Right lung (tissue), 2 donors: ENCODE measurements at regions not wholly inside any gene's neighbourhood (a gene's known extent, or its start where the extent isn't known, plus 50 kb on each side); places are given as distances from the start of the nearest gene placed in this dataset.
A peak's percentile ranks its signal among the peaks of the same experiment; 100 is the strongest.

Experiments used
- DNase-seq, 2 donors: peaks; one replicate each; pipeline ENCODE4 v3.0.0-alpha.2; 2013

DNA sequence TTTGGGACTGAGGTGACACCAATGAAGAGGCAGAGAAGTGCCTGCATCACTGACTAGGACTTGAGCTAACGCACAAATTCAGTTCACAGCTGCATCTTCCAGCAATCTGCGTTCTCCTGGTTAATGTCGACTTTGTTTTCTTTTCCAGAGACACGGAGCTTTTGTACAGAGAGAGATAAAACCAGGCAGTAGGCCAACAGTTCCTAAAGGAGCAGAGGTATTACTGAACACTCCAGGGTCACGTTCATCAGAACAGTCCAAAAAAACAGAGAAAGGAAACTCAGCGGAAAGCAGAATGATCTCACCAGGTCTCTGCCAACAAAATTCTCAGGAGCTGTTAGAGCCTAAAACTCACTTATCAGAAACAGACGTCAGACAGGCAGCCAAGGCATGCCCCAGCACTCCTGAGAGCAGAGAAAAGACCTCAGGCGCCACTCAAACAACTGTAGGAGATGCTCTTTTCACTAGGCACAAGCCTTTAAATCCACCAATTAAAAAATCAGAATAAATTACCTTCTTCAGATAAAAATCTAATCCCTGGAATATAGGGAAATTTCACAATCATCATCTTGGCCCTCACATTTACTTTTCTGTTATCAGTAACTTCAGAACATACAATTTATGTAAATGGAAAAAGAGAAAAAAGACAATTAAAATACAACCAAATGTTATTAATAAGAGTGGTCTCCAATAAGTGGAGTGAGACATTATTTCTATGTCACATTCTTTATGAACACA, 95.9 kb upstream of the SPTBN1 start:
- peak; percentile 68 to 69 for DNase-seq

DNA sequence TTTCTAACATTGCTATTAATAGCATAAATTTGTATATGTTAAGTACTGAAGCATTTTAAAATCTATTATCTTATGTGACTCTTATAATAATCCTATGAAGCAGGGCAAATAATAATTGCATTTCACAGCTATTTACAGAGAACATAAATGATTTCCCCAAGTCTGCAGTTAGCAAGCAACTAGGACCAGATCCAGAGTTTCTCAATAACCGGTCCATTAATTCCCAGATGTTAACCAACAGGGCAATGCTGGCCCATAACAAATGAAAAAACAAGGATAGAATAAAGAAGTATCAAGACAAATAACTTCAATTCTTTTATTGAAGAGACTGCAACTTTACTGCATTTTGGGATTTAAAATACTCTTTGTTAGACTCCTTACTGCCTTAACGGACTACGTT, 91.7 kb upstream of the SPTBN1 start:
- DNase-seq, result peak; percentile 37 to 56

DNA sequence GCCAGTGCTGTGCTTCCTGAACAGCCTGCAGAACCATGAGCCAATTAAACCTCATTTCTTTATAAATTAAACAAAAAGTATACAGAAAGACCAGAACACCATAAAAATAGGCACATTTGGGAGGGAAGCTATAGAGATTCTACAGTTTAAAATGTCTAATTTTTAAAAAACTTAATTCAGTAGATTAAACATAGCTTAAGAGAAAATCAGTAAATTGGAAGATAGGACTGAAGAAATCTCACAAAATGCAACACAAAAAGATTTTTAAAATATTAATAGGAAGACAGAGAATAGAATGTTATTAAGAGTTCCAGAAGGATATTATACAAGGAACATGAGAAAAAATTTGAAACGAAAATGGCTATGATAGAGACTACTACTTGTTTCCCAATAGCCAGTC, 90.5 kb upstream of the SPTBN1 start:
- no peak for DNase-seq

DNA sequence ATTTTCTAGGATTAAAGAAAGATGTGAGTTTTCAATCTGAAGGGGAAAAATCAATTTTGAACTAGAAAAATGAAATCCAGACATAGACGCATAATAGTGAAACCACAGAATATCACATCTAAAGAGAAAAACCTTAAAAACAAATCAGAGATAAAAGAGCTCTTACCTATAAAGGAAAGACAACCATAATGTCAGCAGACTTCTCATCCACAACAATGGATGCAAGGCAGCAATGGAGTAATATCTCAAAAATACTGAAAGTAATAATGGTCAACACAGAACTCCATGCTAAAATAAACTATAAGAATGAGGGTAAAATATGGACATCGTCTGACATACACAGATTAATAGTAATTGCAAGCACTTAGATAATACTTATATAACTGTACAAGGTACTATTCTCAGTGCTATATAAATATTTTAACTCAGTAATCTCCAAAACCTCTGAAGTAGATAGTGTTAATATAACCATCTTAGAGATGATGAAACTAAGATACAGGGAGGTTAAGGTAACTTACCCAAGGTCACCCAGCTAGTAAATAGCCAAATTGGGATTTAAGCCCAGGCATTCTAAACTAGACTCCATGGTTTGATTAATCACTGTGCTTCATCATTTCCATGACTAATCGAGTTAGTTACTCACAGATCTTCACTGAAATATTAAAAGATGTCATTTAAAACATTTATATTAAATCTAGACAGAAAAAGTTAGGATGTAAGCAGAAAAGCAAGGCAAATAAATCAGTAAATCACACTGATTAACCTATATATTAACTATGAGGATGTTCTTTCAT, 89.4 kb upstream of the SPTBN1 start:
- no peak for DNase-seq

DNA sequence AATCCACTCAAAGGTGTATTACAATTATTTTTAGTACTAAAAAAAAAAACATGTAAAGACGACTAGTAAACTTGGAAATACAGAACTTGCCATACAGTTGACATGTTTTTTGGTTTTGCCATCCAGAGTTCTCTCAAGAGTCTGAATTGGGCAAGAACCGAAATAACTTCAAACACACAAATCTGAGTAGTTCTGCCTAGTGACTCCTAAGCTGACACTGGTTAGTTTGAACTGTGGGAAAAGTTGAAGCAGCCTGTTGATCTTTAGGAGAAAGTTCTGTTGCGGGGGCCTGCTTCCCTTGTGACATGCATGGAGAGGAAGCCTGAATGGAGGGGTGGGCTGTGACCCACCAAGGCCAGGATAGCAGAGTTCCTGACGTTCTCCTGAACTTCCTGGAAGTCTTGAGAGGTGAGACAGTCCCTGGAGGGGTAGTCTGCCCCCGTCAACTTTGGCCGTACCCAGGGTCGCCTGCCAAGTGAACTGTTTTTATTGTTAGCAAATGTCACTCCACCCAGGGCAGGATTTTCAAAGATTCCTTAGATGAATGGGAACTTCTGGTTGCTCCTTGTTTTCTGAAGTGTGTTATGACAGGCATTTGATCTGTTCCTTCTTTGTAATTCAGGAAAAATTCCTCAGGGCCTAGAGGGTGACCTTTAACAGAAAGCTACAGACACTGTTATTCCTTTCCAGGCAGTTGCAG, 85.6 kb upstream of the SPTBN1 start:
- DNase-seq, result no peak

DNA sequence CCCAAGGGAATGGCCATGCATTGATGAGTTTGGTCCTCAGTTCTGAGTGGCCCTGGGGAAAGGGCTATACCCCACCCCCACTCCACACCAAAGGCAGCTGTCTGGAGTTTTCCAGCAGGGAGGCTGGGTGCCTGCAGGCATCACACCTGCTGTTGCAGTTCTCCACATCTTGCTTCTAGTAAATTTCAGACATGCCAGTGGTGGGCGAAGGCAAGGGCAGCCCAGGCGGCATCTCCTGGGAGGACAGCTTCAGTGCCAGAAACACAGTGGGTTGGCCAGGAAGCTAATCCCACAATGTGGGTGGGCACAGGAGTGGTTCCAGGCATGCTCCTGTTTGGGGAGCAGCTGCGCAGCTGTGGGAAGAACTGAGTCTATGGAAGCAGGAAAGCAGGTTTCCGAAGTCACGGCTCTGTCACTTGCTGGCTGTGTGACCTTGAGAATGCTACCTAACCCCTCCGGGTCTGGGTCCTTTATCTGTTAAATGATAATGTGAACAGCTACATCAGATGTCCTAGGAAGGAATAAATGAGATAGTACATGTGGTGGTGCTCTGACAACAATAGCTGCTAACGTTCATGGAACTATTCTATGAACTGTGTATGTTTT, 84.6 kb upstream of the SPTBN1 start:
- no peak for DNase-seq

DNA sequence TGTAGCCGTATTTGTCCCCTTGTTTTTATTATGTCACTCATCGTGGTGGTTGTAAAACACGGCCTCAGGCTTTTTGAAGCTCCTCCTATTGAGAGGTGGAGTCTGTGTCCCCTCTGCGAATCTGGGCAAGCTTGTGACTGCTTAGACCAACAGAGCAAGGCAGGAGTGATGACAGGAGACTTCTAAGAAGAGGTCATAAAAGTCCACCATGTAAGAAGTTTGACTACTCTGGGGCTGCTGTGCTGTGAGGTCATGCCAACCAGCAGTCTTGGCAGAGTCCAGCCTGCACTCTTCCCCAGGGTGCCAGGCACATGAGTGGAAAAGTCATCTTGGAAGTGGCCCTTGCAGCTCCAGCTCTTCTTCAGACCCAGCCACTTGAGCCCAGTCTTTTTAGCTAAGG, 83.8 kb upstream of the SPTBN1 start:
- DNase-seq, result no peak

DNA sequence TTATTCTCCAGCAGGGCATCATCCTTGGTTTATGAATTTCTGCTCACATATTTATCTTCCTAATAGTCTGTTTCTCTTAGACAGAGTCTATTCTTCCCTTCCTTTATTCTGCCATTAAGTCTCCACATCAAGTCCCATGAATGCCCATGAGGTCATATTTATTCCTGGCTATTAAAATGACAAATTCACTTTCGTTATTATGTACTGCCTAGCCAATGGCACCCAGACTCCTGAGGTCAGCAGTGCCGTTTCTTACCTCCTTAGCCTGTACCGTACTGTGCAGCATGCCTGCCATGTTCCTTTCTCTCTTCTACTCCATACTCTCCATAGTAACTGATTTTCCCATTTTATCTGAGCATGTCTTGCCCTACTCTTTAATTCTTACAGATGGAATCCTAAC, 82.3 kb upstream of the SPTBN1 start:
- DNase-seq, result no peak

DNA sequence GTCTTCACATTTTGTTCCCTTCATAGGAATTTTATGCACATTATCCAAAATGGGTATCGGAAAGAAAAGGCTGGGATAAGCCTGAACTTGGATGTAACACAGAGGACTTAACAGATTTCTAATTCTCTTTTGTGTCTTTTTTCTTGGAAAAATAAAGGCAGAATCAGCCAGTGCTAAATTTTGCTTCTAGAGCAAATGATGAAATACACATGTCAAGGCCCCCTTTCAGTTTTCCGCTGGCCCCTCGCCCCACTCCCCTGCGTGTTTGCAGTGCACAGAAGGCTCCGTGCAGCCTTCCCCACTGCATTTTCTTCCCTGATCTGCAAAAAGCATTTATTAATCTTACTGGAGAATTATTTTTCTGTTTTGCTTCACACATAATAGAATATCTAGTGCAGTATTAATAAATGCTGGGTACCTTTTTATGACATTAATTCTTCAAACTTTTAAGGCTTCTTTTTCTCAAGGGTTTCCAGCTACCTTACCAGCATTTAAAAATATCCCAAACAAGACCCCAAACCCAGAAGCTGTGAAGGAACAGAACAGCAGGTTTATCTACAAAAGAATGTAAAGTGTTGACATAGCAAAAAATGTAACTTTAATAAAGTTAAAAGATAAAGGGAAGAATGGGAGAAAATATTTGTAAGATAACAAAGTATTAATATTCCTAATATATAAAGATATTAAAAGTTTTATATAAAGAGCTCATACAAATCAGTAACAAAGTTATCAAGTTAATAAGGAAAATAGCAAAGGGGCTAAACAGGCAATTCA, 81.3 kb upstream of the SPTBN1 start:
- DNase-seq, result no peak

DNA sequence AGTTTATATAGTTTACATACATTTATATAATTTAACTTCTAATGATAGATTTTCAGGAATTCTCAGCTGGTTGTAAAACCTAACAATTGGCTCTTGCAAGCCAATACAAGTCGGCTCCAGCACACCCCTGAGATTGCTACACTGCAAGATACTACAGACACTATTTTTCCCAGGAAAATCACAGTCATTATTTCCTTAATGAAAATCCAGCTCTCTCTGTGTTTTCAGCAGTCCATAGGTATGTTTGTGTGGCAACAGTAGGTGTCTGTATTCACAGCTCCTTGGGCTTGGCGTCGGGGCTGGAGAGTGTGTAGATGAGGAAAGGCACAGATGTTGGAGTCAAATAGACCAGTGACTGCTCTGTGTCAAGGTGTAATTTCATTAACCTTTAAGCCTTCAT, 78.7 kb upstream of the SPTBN1 start:
- no peak for DNase-seq

DNA sequence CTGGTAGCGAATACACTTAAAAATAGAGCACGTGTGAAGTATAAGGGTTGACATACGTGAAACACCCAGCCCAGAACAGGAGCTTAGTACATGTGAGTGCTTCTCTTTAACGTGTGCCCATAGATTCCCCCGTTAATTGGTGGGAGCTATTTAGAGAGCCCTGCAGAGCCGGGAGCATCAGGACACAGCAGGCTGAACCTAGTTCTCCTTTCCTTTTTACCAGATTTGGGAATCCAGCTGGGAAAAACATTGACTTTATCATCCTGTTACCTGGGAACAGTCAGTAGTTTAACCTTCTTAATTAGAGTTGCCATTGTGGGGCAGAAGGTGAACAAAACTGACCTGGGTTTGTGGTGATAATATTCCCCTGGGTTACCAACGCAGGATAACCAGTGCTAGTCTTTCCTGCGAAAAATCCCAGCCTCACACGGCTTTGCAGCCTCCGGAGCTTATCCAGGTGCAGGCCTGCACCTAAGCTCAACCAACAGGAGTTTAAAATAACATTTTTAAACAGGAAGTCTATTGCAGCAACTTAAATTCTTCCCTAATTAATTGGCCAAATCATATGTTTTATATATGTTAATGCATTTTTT, 78.1 kb upstream of the SPTBN1 start:
- DNase-seq, result no peak

DNA sequence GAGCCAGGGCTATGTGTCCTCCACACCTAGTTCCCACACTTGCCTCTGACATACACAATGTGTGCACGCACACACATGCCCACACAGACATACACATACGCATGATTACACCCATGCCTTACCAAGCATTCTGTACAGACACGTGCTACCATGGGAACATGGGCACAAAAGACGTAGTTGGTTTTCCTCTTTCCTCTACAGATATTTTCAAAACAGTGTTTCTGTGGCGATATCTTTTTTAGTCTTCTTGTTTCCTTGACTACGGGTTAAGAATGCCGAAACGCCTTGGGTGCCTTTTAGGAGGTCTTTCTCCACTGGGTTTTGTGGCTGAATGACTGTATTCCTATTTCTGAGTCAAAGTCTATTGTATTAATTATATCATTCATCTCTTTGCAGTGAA, 75.5 kb upstream of the SPTBN1 start:
- DNase-seq, result no peak

DNA sequence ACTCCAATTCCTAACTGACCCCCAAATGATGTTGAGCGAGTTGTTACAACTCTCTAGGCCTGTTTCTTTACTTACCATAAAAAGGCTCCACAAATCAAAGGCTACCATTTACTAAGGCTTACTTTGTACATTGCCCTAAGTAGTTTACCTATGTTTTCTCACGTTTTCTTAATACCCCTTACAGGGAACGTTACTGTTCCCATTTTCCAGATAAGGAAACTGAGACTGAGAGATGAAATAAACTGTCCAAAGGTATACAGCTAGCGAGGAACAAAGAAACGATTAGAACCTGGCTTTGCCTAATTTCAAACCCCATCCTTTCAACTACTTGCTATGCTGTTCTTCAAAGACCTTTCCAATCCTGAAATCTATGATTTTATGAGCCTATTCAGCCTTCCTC, 74.8 kb upstream of the SPTBN1 start:
- DNase-seq, result no peak

DNA sequence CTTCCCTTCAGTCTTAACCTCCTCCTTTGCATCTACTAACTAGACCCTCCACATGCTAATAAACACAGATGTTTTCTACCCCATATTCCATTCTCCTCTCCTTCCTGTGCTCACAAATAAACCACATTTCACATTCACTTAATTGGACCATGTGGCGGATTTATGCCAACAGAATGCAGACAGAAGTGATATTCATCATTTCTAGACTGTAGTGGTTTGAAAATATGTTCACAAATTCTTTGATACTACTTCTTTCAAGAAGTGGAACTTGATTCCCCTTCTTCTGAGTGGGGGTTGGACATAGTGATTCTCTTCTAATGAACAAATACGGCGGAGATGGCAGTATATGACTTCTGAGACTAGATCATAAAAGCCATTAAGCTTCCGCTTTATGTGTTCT, 73.5 kb upstream of the SPTBN1 start:
- DNase-seq, result no peak

DNA sequence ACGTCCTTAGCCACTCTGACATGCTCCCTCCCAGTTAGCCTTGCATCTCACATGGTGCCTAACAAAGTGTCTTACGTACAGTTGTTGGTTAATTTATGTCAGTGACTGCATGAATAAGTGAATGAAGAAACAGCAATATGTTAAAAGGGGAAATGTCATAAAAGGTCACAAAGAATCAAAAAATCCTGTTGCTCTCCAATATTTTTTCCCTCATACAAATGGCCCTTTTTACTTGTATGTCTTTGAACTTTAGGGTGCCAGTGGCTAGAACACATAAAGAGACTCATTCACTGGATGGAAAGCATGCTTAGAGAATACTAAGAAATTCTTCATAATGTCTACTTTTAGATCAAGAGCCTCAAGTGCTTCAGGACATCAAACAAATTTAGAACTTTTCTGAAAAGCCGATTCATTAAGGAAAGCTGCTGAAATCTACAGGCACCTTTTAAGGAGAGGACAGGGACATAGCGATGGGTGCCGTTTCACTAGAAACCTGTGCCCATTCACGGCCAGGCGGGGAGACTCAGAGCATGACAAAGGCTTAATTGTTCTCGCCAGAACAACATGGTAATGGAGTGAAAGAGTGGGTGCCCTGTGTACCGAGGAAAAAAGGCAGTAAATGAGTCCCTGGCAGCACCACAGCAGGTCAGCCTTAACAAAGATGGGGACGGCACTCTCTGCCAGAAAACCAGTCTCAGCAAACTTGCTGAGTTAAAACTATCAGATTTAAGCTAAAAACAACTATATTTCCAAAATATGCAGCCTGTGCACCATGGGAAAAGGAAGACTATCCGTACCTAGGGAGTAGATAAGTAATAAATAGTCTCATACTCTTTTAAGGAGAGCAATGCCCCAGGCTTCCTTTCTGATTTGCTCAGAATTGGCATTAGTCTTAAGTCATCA, 71.6 kb upstream of the SPTBN1 start:
- DNase-seq, result no peak

DNA sequence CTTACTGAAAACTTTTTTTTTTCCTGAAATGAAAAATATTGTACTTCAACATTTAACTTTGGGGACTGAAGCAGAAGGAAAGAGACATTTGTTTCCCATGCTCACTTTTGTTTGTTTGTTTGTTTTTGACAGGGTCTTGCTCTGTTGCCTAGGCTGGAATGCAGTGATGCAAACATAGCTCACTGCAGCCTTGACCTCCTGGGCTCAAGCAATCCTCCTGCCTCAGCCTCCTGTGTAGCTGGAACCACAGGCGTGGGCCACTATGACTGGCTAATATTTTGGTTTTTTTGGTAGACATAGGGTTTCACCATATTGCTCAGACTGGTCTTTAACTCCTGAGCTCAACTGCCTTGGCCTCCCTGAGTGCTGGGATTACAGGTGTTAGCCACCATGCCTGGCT, 70.9 kb upstream of the SPTBN1 start:
- no peak for DNase-seq

DNA sequence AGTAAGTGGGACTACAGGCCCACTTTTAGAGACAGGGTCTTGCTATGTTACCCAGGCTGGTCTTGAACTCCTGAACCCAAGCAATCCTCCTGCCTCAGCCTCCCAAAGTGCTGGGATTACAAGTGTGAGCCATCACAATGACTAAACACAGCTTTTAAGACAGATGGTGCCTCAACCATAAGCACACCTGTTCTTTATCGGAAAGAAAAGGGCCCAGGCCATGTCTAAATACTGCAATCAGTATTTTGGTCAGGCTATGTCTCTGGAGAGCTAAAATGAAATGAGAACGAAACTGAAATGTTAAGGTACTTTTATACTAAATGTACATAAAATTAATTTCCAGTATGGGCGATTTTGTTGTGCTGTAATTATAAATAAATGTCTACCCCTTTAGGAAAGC, 69.5 kb upstream of the SPTBN1 start:
- DNase-seq, result no peak

DNA sequence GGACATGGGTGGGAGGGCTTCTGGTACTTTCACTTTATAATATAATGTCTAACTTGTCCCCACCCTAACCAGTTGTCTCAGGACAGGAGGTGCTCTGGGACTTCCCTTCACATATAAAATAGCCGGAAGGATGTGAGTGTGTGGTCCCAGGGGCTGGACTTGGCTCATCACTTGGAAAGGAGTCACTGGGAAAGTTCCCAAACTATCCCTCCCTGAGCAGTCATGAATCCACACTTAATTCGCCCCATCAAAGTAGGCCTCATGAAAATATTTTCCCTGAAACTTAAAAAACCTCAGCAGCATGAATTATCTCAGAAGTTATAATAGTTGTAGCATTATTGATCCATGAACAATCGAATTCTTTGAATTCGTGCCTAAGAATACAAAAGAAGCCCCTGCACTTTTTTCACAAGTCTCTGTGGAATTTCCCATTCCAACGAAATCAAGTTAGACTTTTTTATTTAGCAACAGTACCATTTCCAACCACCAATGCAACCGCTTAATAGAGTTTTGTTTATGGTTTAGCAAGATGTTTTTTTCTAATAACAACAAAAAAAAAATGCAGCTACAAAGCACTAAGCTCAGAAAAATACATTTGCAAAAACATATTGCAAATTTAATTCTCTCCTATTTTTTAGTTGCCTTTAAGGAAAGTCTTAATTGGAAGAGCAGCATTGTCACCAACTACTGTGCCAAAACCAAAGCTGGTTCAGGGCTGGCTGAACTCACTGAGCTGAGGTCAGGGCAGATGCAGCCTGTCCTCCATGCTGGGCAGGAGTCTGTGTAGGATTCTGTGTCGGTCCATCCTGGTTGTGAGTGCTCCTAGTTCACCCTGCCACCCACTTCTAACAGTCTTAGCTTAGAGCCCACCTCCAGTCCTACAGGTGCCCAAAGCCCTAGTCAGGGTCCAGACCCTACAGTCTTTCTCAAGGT, 68.8 kb upstream of the SPTBN1 start:
- peak; percentile 50 to 57 for DNase-seq

DNA sequence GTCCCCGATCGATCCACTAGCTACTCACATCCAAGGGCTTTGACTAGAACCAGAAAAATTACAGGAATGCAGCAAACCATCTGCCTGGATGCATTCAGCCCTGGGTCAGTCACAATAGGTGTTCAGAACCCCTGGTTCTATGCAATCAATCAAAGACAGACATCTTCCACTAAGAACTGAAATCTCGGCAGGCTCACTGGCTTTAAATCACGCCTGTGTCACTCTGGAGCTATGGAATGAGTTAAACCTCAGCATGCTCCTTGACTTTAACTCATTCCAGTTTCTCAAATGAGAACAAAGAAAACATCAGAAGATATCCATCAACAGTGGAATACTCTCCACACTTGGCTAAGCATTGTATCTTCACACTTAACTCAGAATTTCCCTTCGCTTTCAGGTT, 68.1 kb upstream of the SPTBN1 start:
- no peak for DNase-seq
